CD14-positive monocyte (primary cell): ENCODE measurements at regions not wholly inside any gene's neighbourhood (a gene's known extent, or its start where the extent isn't known, plus 50 kb on each side); places are given as distances from the start of the nearest gene placed in this dataset.

ENCODE experiments used
- DNase-seq, 3 donors: peaks; one replicate each; pipeline ENCODE4 v3.0.0-alpha.2; 2011 to 2022
- H2AFZ ChIP-seq: 2 replicates; pipeline ENCODE4 v1.6.0; 2012; ENCODE audit warnings: mild to moderate bottlenecking, low read depth, low read length, inconsistent platforms; ENCODE audit not compliant: insufficient read depth, poor library complexity, severe bottlenecking
- H3K27ac ChIP-seq, 2 donors: 1 replicate in 1 of 2; 2 replicates in 1 of 2; pipeline ENCODE4 v1.5.1; 2012 to 2013; ENCODE audit warnings: low read length in 2 of 2, control low read depth in 1 of 2, inconsistent platforms in 1 of 2, low read depth in 1 of 2, mild to moderate bottlenecking in 1 of 2
- H3K27me3 ChIP-seq, 2 donors: one replicate each; pipeline versions ENCODE4 v1.6.0 to v1.6.1; 2011 to 2013; ENCODE audit warnings: low read length in 2 of 2; ENCODE audit not compliant: control insufficient read depth in 2 of 2, insufficient read depth in 2 of 2
- H3K36me3 ChIP-seq, 2 donors: replicated peaks in 1 of 2; 1 replicate in 1 of 2; 2 replicates in 1 of 2; pipeline versions ENCODE4 v1.5.1 to v1.6.1; 2012 to 2013; ENCODE audit warnings: low read length in 2 of 2, control low read depth in 1 of 2, inconsistent platforms in 1 of 2, mild to moderate bottlenecking in 1 of 2; ENCODE audit not compliant: insufficient read depth in 2 of 2, control insufficient read depth in 1 of 2
- H3K4me1 ChIP-seq, 2 donors: 1 replicate in 1 of 2; 2 replicates in 1 of 2; pipeline versions ENCODE4 v1.5.1 to v1.6.1; 2012 to 2013; ENCODE audit warnings: low read length in 2 of 2, control low read depth in 1 of 2, inconsistent platforms in 1 of 2, mild to moderate bottlenecking in 1 of 2, moderate library complexity in 1 of 2; ENCODE audit not compliant: insufficient read depth in 2 of 2, control insufficient read depth in 1 of 2
- H3K4me2 ChIP-seq: replicated peaks from 2 replicates; pipeline ENCODE3; 2012; ENCODE audit warnings: low read length, moderate library complexity, mild to moderate bottlenecking; ENCODE audit not compliant: poor library complexity, severe bottlenecking; ENCODE audit errors: extremely low read depth
- H3K4me3 ChIP-seq, 3 experiments: fragments of 200-600 bp in 1 of 3; sonication (generic) in 1 of 3; replicated peaks in 1 of 3; 1 replicate in 2 of 3; 2 replicates in 1 of 3; pipeline ENCODE4 v1.5.1; 2011 to 2013; ENCODE audit warnings: low read length in 3 of 3, mild to moderate bottlenecking in 3 of 3, control low read depth in 2 of 3, low read depth in 2 of 3, inconsistent platforms in 1 of 3, moderate library complexity in 1 of 3
- H3K79me2 ChIP-seq: 2 replicates; pipeline ENCODE4 v1.6.0; 2012; ENCODE audit warnings: mild to moderate bottlenecking, control low read depth, inconsistent platforms, low read length, moderate library complexity; ENCODE audit not compliant: insufficient read depth
- H3K9ac ChIP-seq: 2 replicates; pipeline ENCODE4 v1.6.0; 2017; ENCODE audit warnings: low read length, mild to moderate bottlenecking; ENCODE audit not compliant: insufficient read depth, poor library complexity, severe bottlenecking
- H3K9me3 ChIP-seq, 2 donors: replicated peaks in 1 of 2; 1 replicate in 1 of 2; 2 replicates in 1 of 2; pipeline versions ENCODE4 v1.5.1 to v1.6.1; 2012 to 2013; ENCODE audit warnings: low read length in 2 of 2, control low read depth in 1 of 2; ENCODE audit not compliant: control insufficient read depth in 1 of 2, insufficient read depth in 1 of 2
- H4K20me1 ChIP-seq: 2 replicates; pipeline ENCODE4 v1.6.0; 2012; ENCODE audit warnings: mild to moderate bottlenecking, low read length, control low read depth, moderate library complexity; ENCODE audit not compliant: insufficient read depth
- H3K27ac Mint-ChIP-seq, 7 donors: one replicate each; pipeline ENCODE4 v1.8.0; 2020; ENCODE audit warnings: mild to moderate bottlenecking in 7 of 7, mixed read lengths in 7 of 7, moderate library complexity in 6 of 7, inconsistent platforms in 2 of 7
- H3K27me3 Mint-ChIP-seq, 3 donors: one replicate each; pipeline ENCODE4 v1.8.0; 2021 to 2022; ENCODE audit warnings: low read depth in 3 of 3, mild to moderate bottlenecking in 3 of 3, mixed read lengths in 3 of 3, moderate library complexity in 3 of 3, inconsistent platforms in 1 of 3
- H3K36me3 Mint-ChIP-seq, 2 donors: one replicate each; pipeline ENCODE4 v1.8.0; 2020; ENCODE audit warnings: mixed read lengths in 2 of 2, inconsistent platforms in 1 of 2, mild to moderate bottlenecking in 1 of 2
- H3K4me1 Mint-ChIP-seq: one replicate; pipeline ENCODE4 v1.8.0; 2020; ENCODE audit warnings: mild to moderate bottlenecking, mixed read lengths
- H3K4me3 Mint-ChIP-seq, 2 donors: one replicate each; pipeline ENCODE4 v1.8.0; 2020; ENCODE audit warnings: mild to moderate bottlenecking in 2 of 2, mixed read lengths in 2 of 2, moderate library complexity in 1 of 2
- H3K9me3 Mint-ChIP-seq, 7 donors: one replicate each; pipeline ENCODE4 v1.8.0; 2020 to 2022; ENCODE audit warnings: mixed read lengths in 7 of 7, mild to moderate bottlenecking in 6 of 7, moderate library complexity in 6 of 7, inconsistent platforms in 2 of 7
- CTCF ChIP-seq: fragments of 200-600 bp; IDR thresholded peaks from one replicate; pipeline ENCODE4 v1.8.0; 2022; ENCODE audit warnings: antibody characterized with exemption, mild to moderate bottlenecking
- whole genome bisulfite sequencing: methylation state at CpG from one replicate; pipeline ENCODE4 v1.1.5; 2013; ENCODE audit warnings: missing lambda C conversion rate; ENCODE audit not compliant: insufficient coverage; 5-methylcytosine and 5-hydroxymethylcytosine counted together
- intact Hi-C, 2 donors: fragments of 100-400 bp; cut with micrococcal nuclease; formaldehyde crosslinking; loops; one replicate each; pipeline versions ENCODE4 v1.15.0 to v1.15.1; 2023

DNA sequence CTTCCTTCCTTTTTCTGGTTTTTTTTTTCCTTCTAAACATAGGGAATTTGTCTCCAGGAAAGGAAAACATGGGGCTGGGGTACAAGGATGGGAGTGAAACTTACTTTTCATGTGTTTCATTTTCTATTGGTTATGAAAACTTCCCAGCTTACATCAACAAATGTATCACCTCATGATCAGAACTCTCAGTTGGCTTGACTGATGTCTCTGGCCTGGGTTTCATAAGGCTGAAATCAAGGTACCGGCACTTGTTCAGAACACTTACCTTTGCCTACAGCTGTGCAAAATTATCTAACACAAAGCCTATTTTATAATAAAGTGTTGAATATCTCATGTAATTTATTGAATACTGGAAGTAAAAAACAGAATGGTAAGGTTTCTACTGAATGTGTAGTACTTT lies 91.8 kb upstream of the STT3B start:
- Histone ChIP-seq H3K4me2 (no peak overlapping the region), H2AFZ (no peak overlapping the region), H3K27me3 (no peaks in the 10 kb centered on the region), H4K20me1 (no peaks in the 10 kb centered on the region), H3K9ac (no peak overlapping the region), H3K4me3 (no peak overlapping the region), H3K9me3 (peaks cover 2 to 15% of the 10 kb centered on the region in 2 donors), H3K36me3 (no peaks in the 10 kb centered on the region), H3K27ac (no peak overlapping the region), H3K4me1 (no peaks in the 10 kb centered on the region), H3K79me2 (no peaks in the 10 kb centered on the region)
- Mint-ChIP-seq H3K27ac (no peak overlapping the region), H3K27me3 (no peaks in the 10 kb centered on the region), H3K4me1 (no peaks in the 10 kb centered on the region), H3K36me3 (no peaks in the 10 kb centered on the region), H3K4me3 (no peak overlapping the region), H3K9me3 (peaks cover 5 to 14% (median 8%) of the 10 kb centered on the region in 7 donors)
- no CpG with 5 or more reads among the region's 1 CpG for WGBS
- TF ChIP-seq CTCF: no peak
- intact Hi-C loops: no loop called here
- no peak for DNase-seq

GRCh38 chr3:31442755-31443154 lies 90.0 kb upstream of the STT3B start:
- no peaks in the 10 kb centered on the region for H3K36me3 Mint-ChIP-seq
- no peak for DNase-seq
- TF ChIP-seq CTCF: no peak
- Histone ChIP-seq H3K9ac (no peak overlapping the region), H3K27ac (no peak overlapping the region), H3K79me2 (no peaks in the 10 kb centered on the region), H3K36me3 (no peaks in the 10 kb centered on the region), H4K20me1 (no peaks in the 10 kb centered on the region), H3K9me3 (peaks cover 0 to under 1% of the 10 kb centered on the region in 2 donors), H3K4me1 (no peaks in the 10 kb centered on the region), H3K4me3 (no peak overlapping the region), H3K27me3 (no peaks in the 10 kb centered on the region), H2AFZ (no peak overlapping the region), H3K4me2 (no peak overlapping the region)
- no peak overlapping the region for H3K4me3 Mint-ChIP-seq
- peaks cover 0 to 2% (median 0%) of the 10 kb centered on the region in 7 donors for H3K9me3 Mint-ChIP-seq
- H3K27me3 Mint-ChIP-seq: no peaks in the 10 kb centered on the region
- H3K27ac Mint-ChIP-seq: no peak overlapping the region
- 0% methylated on average over 2 of the region's 2 CpGs for WGBS
- intact Hi-C loops: no loop called here
- no peaks in the 10 kb centered on the region for H3K4me1 Mint-ChIP-seq
